H1 (cell line): ENCODE measurements at regions not wholly inside any gene's neighbourhood (a gene's known extent, or its start where the extent isn't known, plus 50 kb on each side); places are given as distances from the start of the nearest gene placed in this dataset.

Experiments used
- CTCF ChIA-PET: fragments of 300-600 bp; sonication (Branson Sonifier 250); formaldehyde crosslinking; loops from one replicate; lab custom pipeline; 2021; ENCODE audit not compliant: partially characterized antibody; lab: Charles Lee
- POLR2A ChIA-PET: fragments of 300-600 bp; sonication (Branson Sonifier 250); formaldehyde crosslinking; loops from one replicate; lab custom pipeline; 2021; ENCODE audit warnings: inconsistent platforms; ENCODE audit not compliant: partially characterized antibody; lab: Charles Lee
- DNase-seq, 2 experiments: peaks; one replicate each; pipeline versions ENCODE4 v3.0.0 to v3.0.0-alpha.2; 2010 to 2022; ENCODE audit warnings: low spot score in 2 of 2, low read depth in 1 of 2, mixed read lengths in 1 of 2
- FAIRE-seq: peaks from 2 replicates; lab custom pipeline; 2011; peaks lifted over from hg19 to GRCh38; lab: Jason Lieb, UNC
- H2AFZ ChIP-seq: 2 replicates; pipeline ENCODE4 v1.8.1; 2012; ENCODE audit warnings: low read length, inconsistent platforms
- H2AK5ac ChIP-seq: 2 replicates; pipeline ENCODE4 v1.6.1; 2013; ENCODE audit warnings: low read depth, low read length
- H2BK120ac ChIP-seq: replicated peaks from 2 replicates; pipeline ENCODE3; 2013; ENCODE audit warnings: low read depth, low read length, inconsistent platforms
- H2BK12ac ChIP-seq: 2 replicates; pipeline ENCODE4 v1.6.1; 2013; ENCODE audit warnings: low read depth, low read length
- H2BK15ac ChIP-seq: 2 replicates; pipeline ENCODE4 v1.6.1; 2013; ENCODE audit warnings: low read length
- H2BK20ac ChIP-seq: 2 replicates; pipeline ENCODE4 v1.6.1; 2013; ENCODE audit warnings: low read length
- H2BK5ac ChIP-seq: 2 replicates; pipeline ENCODE4 v1.6.1; 2013; ENCODE audit warnings: low read depth, low read length
- H3K14ac ChIP-seq: 2 replicates; pipeline ENCODE4 v1.6.1; 2013; ENCODE audit warnings: inconsistent platforms; ENCODE audit not compliant: insufficient read length
- H3K18ac ChIP-seq: 2 replicates; pipeline ENCODE4 v1.6.1; 2013; ENCODE audit warnings: low read length; ENCODE audit errors: extremely low read depth
- H3K23ac ChIP-seq: 2 replicates; pipeline ENCODE4 v1.6.1; 2013; ENCODE audit warnings: inconsistent platforms; ENCODE audit not compliant: insufficient read length
- H3K23me2 ChIP-seq: 2 replicates; pipeline ENCODE4 v1.6.1; 2013; ENCODE audit warnings: low read depth, low read length
- H3K27ac ChIP-seq: 2 replicates; pipeline ENCODE4 v1.6.1; 2011; ENCODE audit warnings: low read depth, low read length, inconsistent platforms
- H3K27me3 ChIP-seq, 4 experiments: replicated peaks in 1 of 4; 1 replicate in 1 of 4; 2 replicates in 3 of 4; pipeline versions ENCODE4 v1.6.1 to v1.8.1; 2011 to 2013; ENCODE audit warnings: low read length in 3 of 4, mild to moderate bottlenecking in 3 of 4, inconsistent platforms in 2 of 4, mixed read lengths in 2 of 4, moderate library complexity in 1 of 4; ENCODE audit not compliant: control insufficient read depth in 3 of 4, insufficient read depth in 3 of 4; ENCODE audit errors: extremely low read depth in 1 of 4
- H3K36me3 ChIP-seq, 4 experiments: 2 replicates each; pipeline versions ENCODE4 v1.6.1 to v1.8.1; 2011 to 2013; ENCODE audit warnings: mild to moderate bottlenecking in 4 of 4, low read length in 3 of 4, moderate library complexity in 2 of 4, control low read depth in 1 of 4, inconsistent platforms in 1 of 4; ENCODE audit not compliant: insufficient read depth in 4 of 4, control insufficient read depth in 2 of 4
- H3K4ac ChIP-seq: replicated peaks from 2 replicates; pipeline ENCODE3; 2013; ENCODE audit warnings: low read length, low read depth, mixed read lengths, inconsistent platforms; ENCODE audit not compliant: insufficient read length
- H3K4me1 ChIP-seq, 4 experiments: replicated peaks in 1 of 4; 1 replicate in 1 of 4; 2 replicates in 3 of 4; pipeline versions ENCODE4 v1.6.1 to v1.8.1; 2011 to 2013; ENCODE audit warnings: low read length in 3 of 4, inconsistent platforms in 2 of 4, mixed read lengths in 1 of 4; ENCODE audit not compliant: insufficient read depth in 4 of 4, control insufficient read depth in 3 of 4
- H3K4me2 ChIP-seq, 2 experiments: 2 replicates each; pipeline versions ENCODE4 v1.6.1 to v1.8.1; 2011 to 2013; ENCODE audit warnings: low read depth in 2 of 2, low read length in 2 of 2, control low read depth in 1 of 2, inconsistent platforms in 1 of 2, mild to moderate bottlenecking in 1 of 2; ENCODE audit not compliant: insufficient read depth in 1 of 2
- H3K4me3 ChIP-seq, 4 experiments: fragments of 200-600, 300-600 bp in 1 of 4; sonication (generic), shearing (Covaris generic), sonication (Bioruptor Twin) in 1 of 4; 2 replicates each; pipeline versions ENCODE4 v1.5.1 to v1.8.1; 2011 to 2016; ENCODE audit warnings: low read length in 4 of 4, low read depth in 3 of 4, control low read depth in 2 of 4, inconsistent platforms in 2 of 4, mild to moderate bottlenecking in 2 of 4, mixed read lengths in 1 of 4, moderate library complexity in 1 of 4; ENCODE audit not compliant: insufficient read depth in 2 of 4; ENCODE audit errors: extremely low read depth in 1 of 4
- H3K56ac ChIP-seq: replicated peaks from 2 replicates; pipeline ENCODE3; 2013; ENCODE audit warnings: low read depth, mild to moderate bottlenecking, mixed read lengths, low read length, inconsistent platforms; ENCODE audit not compliant: insufficient read length
- H3K79me1 ChIP-seq: 2 replicates; pipeline ENCODE4 v1.6.1; 2013; ENCODE audit warnings: low read depth, low read length, control low read depth
- H3K79me2 ChIP-seq, 2 experiments: 2 replicates each; pipeline versions ENCODE4 v1.6.1 to v1.8.1; 2012 to 2013; ENCODE audit warnings: low read length in 2 of 2, mild to moderate bottlenecking in 2 of 2, inconsistent platforms in 1 of 2; ENCODE audit not compliant: insufficient read depth in 2 of 2, control insufficient read depth in 1 of 2
- H3K9ac ChIP-seq, 4 experiments: replicated peaks in 1 of 4; 1 replicate in 1 of 4; 2 replicates in 3 of 4; pipeline versions ENCODE4 v1.6.1 to v1.8.1; 2011 to 2013; ENCODE audit warnings: low read depth in 3 of 4, low read length in 3 of 4, control low read depth in 2 of 4, mild to moderate bottlenecking in 2 of 4, moderate library complexity in 2 of 4, inconsistent platforms in 1 of 4; ENCODE audit errors: extremely low read depth in 1 of 4
- H3K9me3 ChIP-seq, 2 experiments: 2 replicates each; pipeline versions ENCODE4 v1.6.1 to v1.8.1; 2012 to 2013; ENCODE audit warnings: mild to moderate bottlenecking in 2 of 2, moderate library complexity in 2 of 2, control low read depth in 1 of 2, inconsistent platforms in 1 of 2, low read depth in 1 of 2, low read length in 1 of 2, mixed read lengths in 1 of 2; ENCODE audit not compliant: insufficient read depth in 2 of 2
- H4K20me1 ChIP-seq, 2 experiments: replicated peaks in 1 of 2; 2 replicates each; pipeline versions ENCODE3 to v1.8.1; 2011 to 2013; ENCODE audit warnings: inconsistent platforms in 2 of 2, low read length in 2 of 2, mild to moderate bottlenecking in 1 of 2; ENCODE audit not compliant: insufficient read depth in 2 of 2, control insufficient read depth in 1 of 2
- H4K5ac ChIP-seq: 2 replicates; pipeline ENCODE4 v1.6.1; 2013; ENCODE audit warnings: low read length, low read depth, mixed read lengths, inconsistent platforms; ENCODE audit not compliant: insufficient read length
- H4K8ac ChIP-seq: 2 replicates; pipeline ENCODE4 v1.8.0; 2013; ENCODE audit warnings: mild to moderate bottlenecking, moderate library complexity, low read length, inconsistent platforms; ENCODE audit not compliant: insufficient read depth; ENCODE audit errors: extremely low read depth
- H4K91ac ChIP-seq: replicated peaks from 2 replicates; pipeline ENCODE3; 2013; ENCODE audit warnings: low read length, mixed read lengths, inconsistent platforms; ENCODE audit not compliant: insufficient read length
- ATF2 ChIP-seq: IDR thresholded peaks from 2 replicates; pipeline ENCODE4 v1.6.1; 2012; ENCODE audit warnings: low read length, inconsistent platforms
- BACH1 ChIP-seq: IDR thresholded peaks from 2 replicates; pipeline ENCODE4 v1.6.1; 2012; ENCODE audit warnings: low read length, improper control_type of control experiment
- CTBP2 ChIP-seq: IDR thresholded peaks from 2 replicates; pipeline ENCODE4 v1.7.0; 2011; ENCODE audit warnings: borderline replicate concordance, mild to moderate bottlenecking, moderate library complexity, mixed read lengths, low read length; ENCODE audit not compliant: insufficient read depth, insufficient read length
- PHF8 ChIP-seq: fragments of 200-600 bp; sonication (generic); conservative IDR thresholded peaks from 2 replicates; pipeline ENCODE4 v1.7.1; 2012; ENCODE audit warnings: low read depth, mild to moderate bottlenecking, inconsistent platforms, low read length, moderate library complexity
- RBBP5 ChIP-seq: IDR thresholded peaks from 2 replicates; pipeline ENCODE4 v1.7.1; 2012; ENCODE audit warnings: low read depth, mild to moderate bottlenecking, inconsistent platforms, low read length, moderate library complexity, borderline replicate concordance
- RNF2 ChIP-seq: fragments of 200-900, 300-1000 bp; sonication (generic); IDR thresholded peaks from 2 replicates; pipeline ENCODE4 v1.7.1; 2016; ENCODE audit warnings: borderline replicate concordance, low read depth, mild to moderate bottlenecking, antibody characterized with exemption, low read length; ENCODE audit not compliant: poor library complexity, severe bottlenecking; ENCODE audit errors: missing control alignments
- SIRT6 ChIP-seq: IDR thresholded peaks from one replicate; pipeline ENCODE4 v1.7.1; 2012; ENCODE audit warnings: low read length, inconsistent platforms
- WGBS, 2 experiments: shearing (Covaris generic) in 1 of 2; methylation state at CpG; one replicate each; pipeline versions ENCODE4 v1.1.6 to v1.1.7; 2013 to 2015; ENCODE audit warnings: low lambda C conversion rate in 2 of 2, mixed read lengths in 2 of 2, inconsistent platforms in 1 of 2, low coverage in 1 of 2, missing lambda C conversion rate in 1 of 2; ENCODE audit not compliant: insufficient replicate concordance in 2 of 2, insufficient coverage in 1 of 2, insufficient read length in 1 of 2; ENCODE audit errors: extremely low coverage in 1 of 2, missing lambda C conversion rate in 1 of 2; 5-methylcytosine and 5-hydroxymethylcytosine counted together

DNA sequence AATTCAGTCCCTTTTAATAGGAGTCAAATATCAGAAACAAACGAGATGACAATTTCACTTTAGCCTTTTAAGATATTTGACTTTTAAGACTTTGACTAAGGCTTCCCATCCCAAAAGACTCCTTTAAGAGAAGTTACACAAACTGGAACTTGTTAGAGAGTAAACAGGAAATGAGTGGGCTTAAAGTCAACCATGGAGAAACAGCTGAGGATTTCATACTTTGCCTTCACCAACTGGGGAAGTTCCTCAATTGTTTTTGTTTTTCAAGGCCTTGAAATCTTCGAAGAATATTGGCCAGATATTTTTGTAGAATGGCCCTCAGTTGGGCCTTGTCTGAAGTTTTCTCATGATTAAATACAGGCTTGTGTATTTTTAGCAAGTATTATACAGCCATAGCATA is 227.3 kb downstream of the POU4F1 start:
- Histone ChIP-seq H3K27ac (no peak overlapping the region), H2BK5ac (no peak overlapping the region), H2AFZ (no peak overlapping the region), H4K5ac (no peak overlapping the region), H2BK12ac (no peak overlapping the region), H4K8ac (no peak overlapping the region), H2AK5ac (no peak overlapping the region), H3K79me2 (no peaks in the 10 kb centered on the region), H3K9ac (no peak overlapping the region), H2BK20ac (no peak overlapping the region), H3K79me1 (no peaks in the 10 kb centered on the region), H3K4me3 (no peak overlapping the region), H2BK15ac (no peak overlapping the region), H4K20me1 (no peaks in the 10 kb centered on the region), H3K27me3 (no peaks in the 10 kb centered on the region), H3K4me1 (no peaks in the 10 kb centered on the region), H3K4me2 (no peak overlapping the region), H3K36me3 (no peaks in the 10 kb centered on the region), H4K91ac (no peak overlapping the region), H3K18ac (no peak overlapping the region), H3K4ac (no peak overlapping the region)
- no peak for DNase-seq
- CTCF ChIA-PET: no interaction called here
- 76% methylated on average over 2 of the region's 2 CpGs; no CpG with 5 or more reads in 1 of the 2 experiments for WGBS, 2 experiments
- TF ChIP-seq CTBP2 (no peak), PHF8 (no peak), SIRT6 (no peak), ATF2 (no peak), RNF2 (no peak), BACH1 (no peak), RBBP5 (no peak)
- TF ChIP-seq, all 59 proteins: peak for 0
- no peak overlapping the region for H3K23ac ChIP-seq
- FAIRE-seq: no peak
- POLR2A ChIA-PET: no interaction called here
- H3K56ac ChIP-seq: no peak overlapping the region
- H2BK120ac ChIP-seq: no peak overlapping the region
- no peaks in the 10 kb centered on the region for H3K9me3 ChIP-seq
- H3K14ac ChIP-seq: no peak overlapping the region
- H3K23me2 ChIP-seq: no peaks in the 10 kb centered on the region
